Right ventricle myocardium superior (tissue), 1 donor: ENCODE measurements at regions not wholly inside any gene's neighbourhood (a gene's known extent, or its start where the extent isn't known, plus 50 kb on each side); places are given as distances from the start of the nearest gene placed in this dataset.

Source experiments
- ATAC-seq: fragments of 200-7000 bp; cut with Tn5 transposase; one replicate; pipeline ENCODE4 v1.9.1; 2020; ENCODE audit warnings: mild to moderate bottlenecking; ENCODE audit not compliant: poor library complexity
- DNase-seq: peaks from one replicate; pipeline ENCODE4 v3.0.0-alpha.2; 2020
- intact Hi-C: fragments of 100-400 bp; cut with DNase I; formaldehyde crosslinking; loops from one replicate; pipeline ENCODE4 v1.11.2; 2022
- donor health status: DM: no; HTN: yes; CAD: no; lungs with severe emphysema.

- DNase-seq: peak; percentile 46
- intact Hi-C loops: no loop called here
Measured at GRCh38 chr13:76798037-76798436, 88.2 kb downstream of the KCTD12 start.

GRCh38 chr13:76797361-76797760, 88.8 kb downstream of the KCTD12 start:
- ATAC-seq (no peak), DNase-seq (no peak)
- intact Hi-C loops: no loop called here

More at GRCh38 chr13:76798037-76798436, 88.2 kb downstream of the KCTD12 start:
- ATAC-seq: no peak

- DNase-seq (no peak), ATAC-seq (no peak)
- intact Hi-C loops: no loop called here
Measured at GRCh38 chr13:76796851-76797250, 89.4 kb downstream of the KCTD12 start.

GRCh38 chr13:76795701-76796695, 90.2 kb downstream of the KCTD12 start:
- no peak for DNase-seq
- no peak for ATAC-seq
- intact Hi-C loops: no loop called here

GRCh38 chr13:76792731-76793347, 93.4 kb downstream of the KCTD12 start:
- intact Hi-C loops: no loop called here
- ATAC-seq (peak; percentile 86), DNase-seq (no peak)

GRCh38 chr13:76790980-76791819, 95.0 kb downstream of the KCTD12 start:
- DNase-seq (no peak), ATAC-seq (no peak)
- intact Hi-C loops: no loop called here

GRCh38 chr13:76790526-76790925, 95.7 kb downstream of the KCTD12 start:
- ATAC-seq: no peak
- intact Hi-C loops: no loop called here
- DNase-seq: no peak

GRCh38 chr13:76783798-76784197, 102.4 kb downstream of the KCTD12 start:
- DNase-seq: no peak
- intact Hi-C loops: no loop called here
- no peak for ATAC-seq

GRCh38 chr13:76778853-76779252, 107.4 kb downstream of the KCTD12 start:
- no peak for ATAC-seq
- intact Hi-C loops: no loop called here
- DNase-seq: no peak

GRCh38 chr13:76777096-76777495, 109.1 kb downstream of the KCTD12 start:
- ATAC-seq (no peak), DNase-seq (no peak)
- intact Hi-C loops: no loop called here

- no peak for DNase-seq
- peak; percentile 46 for ATAC-seq
- intact Hi-C loops: no loop called here
Measured at GRCh38 chr13:76775088-76775740, 111.0 kb downstream of the KCTD12 start.

GRCh38 chr13:76773448-76774094, 112.6 kb downstream of the KCTD12 start:
- no peak for ATAC-seq
- intact Hi-C loops: no loop called here
- no peak for DNase-seq

- ATAC-seq (no peak), DNase-seq (no peak)
- intact Hi-C loops: no loop called here
Measured at GRCh38 chr13:76772241-76772640, 114.0 kb downstream of the KCTD12 start.

GRCh38 chr13:76769271-76769791, 116.9 kb downstream of the KCTD12 start:
- DNase-seq (no peak), ATAC-seq (no peak)
- intact Hi-C loops: no loop called here

GRCh38 chr13:76768384-76768783, 117.8 kb downstream of the KCTD12 start:
- intact Hi-C loops: no loop called here
- no peak for DNase-seq
- no peak for ATAC-seq

- ATAC-seq (no peak), DNase-seq (no peak)
- intact Hi-C loops: no loop called here
Measured at GRCh38 chr13:76764916-76765315, 121.3 kb downstream of the KCTD12 start.

- DNase-seq (peak; percentile 73), ATAC-seq (peak; percentile 94)
- intact Hi-C loops: no loop called here
Measured at GRCh38 chr13:76764429-76764828, 121.8 kb downstream of the KCTD12 start.

GRCh38 chr13:76762721-76763120, 123.5 kb downstream of the KCTD12 start:
- intact Hi-C loops: no loop called here
- peak; percentile 58 for ATAC-seq

More at GRCh38 chr13:76762721-76763120, 123.5 kb downstream of the KCTD12 start:
- DNase-seq: no peak
